ENCODE measurements at regions not wholly inside any gene's neighbourhood (a gene's known extent, or its start where the extent isn't known, plus 50 kb on each side); places are given as distances from the start of the nearest gene placed in this dataset.

GRCh38 chr2:120565095-120565460, 170.6 kb upstream of the GLI2 start:
- Histone ChIP-seq H3K27me3 (peaks cover 0 to 48% (median 0%) of the 10 kb centered on the region in 4 donors), H3K4me3 (no peak overlapping the region), H3K27ac (no peak overlapping the region), H3K4me1 (peaks cover 0 to 20% (median 5%) of the 10 kb centered on the region in 3 donors), H3K9me3 (no peaks in the 10 kb centered on the region), H3K36me3 (no peaks in the 10 kb centered on the region)
- WGBS, 2 donors, result no CpG with 5 or more reads among the region's 8 CpGs
- TF ChIP-seq POLR2A (IDR thresholded peaks at IDR 0.05), result no peak
- TF ChIP-seq CTCF (IDR thresholded peaks at IDR 0.05), result no peak
- DNase-seq, result no peak
- intact Hi-C loops (cut with DNase I), result no loop called here

- Histone ChIP-seq H3K27me3 (peaks cover 0 to 48% (median 0%) of the 10 kb centered on the region in 4 donors), H3K27ac (peak overlapping the region in 1 of 4 donors; percentile 39)
Measured at GRCh38 chr2:120565929-120566328, 169.7 kb upstream of the GLI2 start.

GRCh38 chr2:120566331-120567035, 169.2 kb upstream of the GLI2 start:
- H3K36me3 ChIP-seq, result no peaks in the 10 kb centered on the region
- DNase-seq, result no peak
- H3K4me3 ChIP-seq, result no peak overlapping the region
- 67 to 68% methylated on average over 13 to 16 of the region's 21 CpGs for WGBS, 2 donors
- H3K4me1 ChIP-seq, result peaks cover 0 to 20% (median 5%) of the 10 kb centered on the region in 3 donors
- H3K27ac ChIP-seq, result peak overlapping the region in 2 of 4 donors; percentile 39 to 46
- H3K27me3 ChIP-seq, result peaks cover 0 to 42% (median 0%) of the 10 kb centered on the region in 4 donors
- intact Hi-C loops (cut with DNase I), result no loop called here
- no peaks in the 10 kb centered on the region for H3K9me3 ChIP-seq
- TF ChIP-seq CTCF (IDR thresholded peaks at IDR 0.05) (no peak), POLR2A (IDR thresholded peaks at IDR 0.05) (no peak)

More at GRCh38 chr2:120565929-120566328, 169.7 kb upstream of the GLI2 start:
- Histone ChIP-seq H3K4me3 (no peak overlapping the region), H3K9me3 (no peaks in the 10 kb centered on the region), H3K4me1 (peaks cover 0 to 20% (median 5%) of the 10 kb centered on the region in 3 donors), H3K36me3 (no peaks in the 10 kb centered on the region)
- WGBS, 2 donors, result 79 to 85% methylated on average over 5 to 9 of the region's 9 CpGs
- TF ChIP-seq CTCF (IDR thresholded peaks at IDR 0.05) (no peak), POLR2A (IDR thresholded peaks at IDR 0.05) (no peak)
- intact Hi-C loops (cut with DNase I), result no loop called here
- DNase-seq, result no peak

GRCh38 chr2:120567128-120567527, 168.5 kb upstream of the GLI2 start:
- Histone ChIP-seq H3K36me3 (no peaks in the 10 kb centered on the region), H3K4me1 (peaks cover 0 to 20% (median 5%) of the 10 kb centered on the region in 3 donors), H3K27me3 (peaks cover 0 to 38% (median 0%) of the 10 kb centered on the region in 4 donors), H3K9me3 (no peaks in the 10 kb centered on the region), H3K4me3 (no peak overlapping the region), H3K27ac (no peak overlapping the region)
- no peak for DNase-seq
- WGBS, 2 donors, result 100% methylated on average over 1 of the region's 2 CpGs; no CpG with 5 or more reads in 1 of the 2 donors
- intact Hi-C loops (cut with DNase I), result no loop called here
- no peak for TF ChIP-seq CTCF (IDR thresholded peaks at IDR 0.05)
- no peak for TF ChIP-seq POLR2A (IDR thresholded peaks at IDR 0.05)

- TF ChIP-seq POLR2A (IDR thresholded peaks at IDR 0.05) (no peak), CTCF (IDR thresholded peaks at IDR 0.05) (no peak)
- 50 to 60% methylated on average over 3 to 6 of the region's 10 CpGs for WGBS, 2 donors
- no peak overlapping the region for H3K27ac ChIP-seq
- peaks cover 0 to 44% (median 0%) of the 10 kb centered on the region in 4 donors for H3K27me3 ChIP-seq
- intact Hi-C loops (cut with DNase I), result no loop called here
- no peak overlapping the region for H3K4me3 ChIP-seq
- H3K9me3 ChIP-seq, result no peaks in the 10 kb centered on the region
- peaks cover 0 to 20% (median 5%) of the 10 kb centered on the region in 3 donors for H3K4me1 ChIP-seq
- no peak for DNase-seq
- H3K36me3 ChIP-seq, result no peaks in the 10 kb centered on the region
Measured at GRCh38 chr2:120568089-120568974, 167.3 kb upstream of the GLI2 start.

Measured in esophagus squamous epithelium (tissue), 5 donors.